HS-5 (cell line): ENCODE measurements at regions not wholly inside any gene's neighbourhood (a gene's known extent, or its start where the extent isn't known, plus 50 kb on each side); places are given as distances from the start of the nearest gene placed in this dataset.
A peak's percentile ranks its signal among the peaks of the same experiment; 100 is the strongest.

Experiments
- DNase-seq: peaks from one replicate; pipeline ENCODE4 v3.0.0-alpha.2; 2012; ENCODE audit warnings: low read depth

DNA sequence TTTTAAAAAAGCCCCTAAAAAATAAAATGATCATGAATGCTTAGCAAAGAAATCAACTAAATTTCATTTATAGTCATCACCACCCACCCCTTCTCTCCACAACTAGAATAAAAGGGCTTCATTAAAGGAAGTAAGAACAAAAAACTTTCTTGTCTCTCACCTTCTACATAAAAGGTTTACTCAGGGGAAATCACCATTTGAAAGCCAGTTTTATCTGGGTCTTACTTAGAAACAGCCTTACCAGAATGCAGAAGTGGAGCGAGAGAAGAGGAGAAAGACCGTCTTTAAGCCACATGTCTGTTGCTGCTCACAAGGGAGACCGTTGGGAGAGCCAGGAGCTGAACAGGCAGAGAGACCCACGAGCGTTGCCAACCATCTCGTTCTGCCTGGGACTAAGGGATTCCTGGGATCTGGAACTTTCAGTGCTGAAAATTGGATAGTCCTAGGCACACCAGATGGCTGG is 350.1 kb upstream of the PROK2 start:
- no peak for DNase-seq

DNA sequence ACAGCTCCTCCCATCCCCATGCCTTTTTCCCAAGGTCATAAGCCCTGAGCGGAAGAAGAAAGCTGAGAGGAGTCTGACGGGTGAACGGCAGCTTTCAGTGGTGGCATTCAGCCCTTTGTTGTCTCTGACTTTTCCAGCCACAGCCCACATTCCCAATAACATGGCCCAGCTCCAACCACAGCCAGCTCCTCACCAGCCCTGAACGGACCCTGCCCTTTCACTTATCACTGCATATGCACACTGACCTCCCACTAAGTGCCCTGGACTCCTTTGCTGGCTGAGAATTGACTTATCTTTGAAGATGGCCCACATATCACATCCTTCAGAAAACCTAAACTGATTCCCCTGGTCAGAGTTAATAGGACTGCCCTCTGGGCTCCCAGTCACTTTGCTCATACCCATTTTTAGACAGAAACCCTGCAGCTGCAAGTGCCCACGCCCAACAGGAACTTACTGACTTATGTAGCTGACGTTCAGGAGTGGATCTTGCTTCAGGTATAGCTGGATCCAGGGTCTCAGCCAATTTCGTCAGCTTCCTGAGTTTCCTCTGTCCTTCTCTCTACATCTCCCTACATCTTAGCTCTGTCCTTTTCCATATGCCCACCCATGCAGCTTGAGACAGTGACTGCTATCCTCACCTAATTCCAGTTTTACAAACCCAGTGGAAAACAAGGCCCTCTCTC is 348.5 kb upstream of the PROK2 start:
- DNase-seq: no peak

DNA sequence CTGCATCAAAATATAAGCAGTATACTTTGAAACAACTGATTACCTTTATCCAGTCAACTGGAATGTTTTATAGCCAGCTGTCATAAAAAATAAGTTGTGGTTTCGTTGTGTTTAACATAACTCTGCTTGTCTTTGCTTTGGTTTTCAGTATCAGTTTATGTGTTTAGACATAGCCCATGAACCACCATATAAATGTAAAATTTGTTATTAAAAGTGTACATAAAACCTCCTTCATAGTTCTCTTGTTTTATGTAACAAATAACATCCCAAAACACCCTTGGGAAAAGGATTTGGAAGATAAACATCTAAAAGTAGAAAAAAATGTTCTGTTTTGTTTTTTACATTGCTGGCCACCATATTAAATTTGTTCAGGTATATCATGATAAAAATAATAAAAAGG is 347.0 kb upstream of the PROK2 start:
- DNase-seq: no peak

DNA sequence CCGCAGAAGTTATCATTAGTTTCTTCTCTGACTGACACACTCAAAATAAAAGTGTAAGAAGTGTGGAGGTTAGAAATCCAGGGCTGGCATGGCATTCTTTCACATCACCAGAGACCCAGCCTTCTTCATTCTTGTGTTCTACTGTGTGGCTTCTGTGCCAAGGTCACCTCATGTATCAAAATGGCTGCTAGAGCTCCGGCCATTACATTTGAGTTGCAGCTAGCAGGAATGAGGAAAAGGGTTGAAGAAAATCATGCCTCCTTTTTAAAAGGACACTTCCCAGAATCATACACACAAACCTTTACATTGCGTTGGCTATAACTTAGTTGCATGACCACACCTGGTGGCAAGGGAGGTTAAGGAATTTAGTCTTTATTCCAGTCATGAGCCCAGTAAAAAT is 345.6 kb upstream of the PROK2 start:
- no peak for DNase-seq

DNA sequence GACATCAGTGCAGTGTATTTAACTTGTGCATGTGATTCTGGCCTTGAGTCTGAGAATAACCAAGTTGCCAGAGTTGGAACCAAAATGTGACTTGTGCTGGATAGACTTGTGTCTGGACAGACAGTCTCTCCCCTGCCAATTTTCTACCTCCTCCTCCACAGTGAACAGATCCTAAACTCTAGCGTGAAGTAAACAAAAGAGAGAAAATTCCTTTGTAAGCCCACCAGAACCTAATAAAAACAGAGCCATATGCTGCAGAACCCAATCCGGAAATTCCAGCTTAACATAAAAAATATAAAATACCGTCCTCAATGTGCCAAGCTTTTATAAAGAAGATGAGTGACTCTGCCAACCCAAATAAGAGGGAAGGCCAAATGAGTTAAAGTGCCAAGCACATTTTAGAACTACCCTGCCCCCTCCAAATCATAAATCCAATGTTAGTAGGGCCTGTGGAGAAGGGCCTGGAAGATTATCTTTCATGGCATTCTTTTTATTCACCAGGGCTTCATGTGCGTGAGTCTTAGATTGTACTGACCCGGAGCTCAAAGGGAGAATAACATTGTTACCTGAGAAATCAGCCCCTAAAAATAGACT is 344.6 kb upstream of the PROK2 start:
- DNase-seq: no peak

DNA sequence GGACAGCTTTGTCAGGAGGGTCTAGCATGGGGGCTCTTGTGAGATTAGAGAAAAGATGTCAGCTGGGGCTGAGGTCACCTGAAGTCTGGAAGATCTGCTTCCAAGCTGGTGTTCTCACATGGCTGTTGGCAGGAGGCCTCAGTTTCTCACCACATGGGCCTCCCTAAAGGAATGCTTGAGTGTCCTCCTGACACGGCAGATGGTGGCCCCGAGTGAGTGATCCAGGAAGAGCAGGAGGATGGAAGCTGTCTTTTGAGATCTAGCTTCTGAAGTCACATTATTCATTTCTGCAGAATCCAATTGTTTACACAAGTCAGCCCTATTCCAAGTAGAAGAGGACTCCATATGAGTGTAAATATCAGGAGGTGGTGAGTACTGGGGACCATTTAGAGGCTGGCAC is 344.0 kb upstream of the PROK2 start:
- no peak for DNase-seq

DNA sequence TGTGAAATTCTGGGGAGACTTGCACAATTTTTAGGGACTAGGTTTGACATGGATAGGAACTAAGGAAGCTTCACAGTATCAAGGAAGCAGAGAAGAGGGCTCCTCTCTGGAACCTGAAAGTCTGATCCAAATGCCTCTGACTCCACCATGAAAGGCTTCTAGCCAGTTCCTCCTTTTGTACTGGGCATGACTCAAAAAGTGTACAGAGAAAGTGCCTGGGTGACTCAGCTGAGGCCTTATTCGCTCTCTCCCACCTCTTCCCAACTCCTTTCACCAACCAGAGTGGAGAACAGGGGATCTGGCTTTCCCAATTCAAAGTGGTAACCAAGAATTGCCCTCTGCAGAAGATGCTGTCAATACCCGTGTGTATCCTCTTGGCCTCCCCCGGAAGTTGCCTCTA is 342.9 kb upstream of the PROK2 start:
- DNase-seq: no peak

- DNase-seq: no peak
Observed at GRCh38 chr3:72127224-72127612, 342.3 kb upstream of the PROK2 start.

DNA sequence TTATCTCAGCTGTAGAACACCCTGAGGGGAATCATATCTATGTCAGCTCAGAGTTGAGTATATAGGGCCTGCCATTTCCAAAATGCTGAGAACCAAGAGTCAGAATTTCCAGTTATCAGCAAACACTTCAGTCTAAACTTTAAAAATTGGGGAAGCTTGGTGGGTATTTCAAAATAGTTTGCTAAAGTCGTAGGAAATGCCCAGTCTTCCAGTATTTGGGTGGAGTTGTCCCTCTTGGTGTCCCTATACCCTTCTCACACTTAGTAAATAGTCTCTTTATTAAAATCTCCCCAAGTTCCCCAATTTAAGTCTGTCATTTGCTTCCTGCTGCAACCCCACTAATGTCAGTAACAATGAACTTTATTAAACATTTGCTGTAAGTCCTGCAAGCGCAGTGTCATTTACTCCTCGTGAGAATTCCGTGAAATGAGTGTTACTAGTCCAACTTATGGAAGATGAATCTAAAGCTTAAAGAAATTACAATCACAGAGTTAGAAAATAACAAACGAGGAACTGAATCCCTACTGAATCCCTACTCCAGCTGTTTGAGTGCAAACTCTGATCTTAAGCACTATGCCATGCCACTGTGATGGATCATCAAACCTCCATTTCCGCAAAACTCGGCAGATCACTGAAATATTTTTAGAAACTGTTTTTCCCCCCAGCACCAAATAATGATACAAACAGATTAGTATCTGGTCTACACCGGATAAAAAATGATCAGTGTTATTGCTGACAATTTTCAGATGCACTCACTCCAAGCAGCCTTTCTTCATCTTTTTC is 341.7 kb upstream of the PROK2 start:
- DNase-seq: no peak

DNA sequence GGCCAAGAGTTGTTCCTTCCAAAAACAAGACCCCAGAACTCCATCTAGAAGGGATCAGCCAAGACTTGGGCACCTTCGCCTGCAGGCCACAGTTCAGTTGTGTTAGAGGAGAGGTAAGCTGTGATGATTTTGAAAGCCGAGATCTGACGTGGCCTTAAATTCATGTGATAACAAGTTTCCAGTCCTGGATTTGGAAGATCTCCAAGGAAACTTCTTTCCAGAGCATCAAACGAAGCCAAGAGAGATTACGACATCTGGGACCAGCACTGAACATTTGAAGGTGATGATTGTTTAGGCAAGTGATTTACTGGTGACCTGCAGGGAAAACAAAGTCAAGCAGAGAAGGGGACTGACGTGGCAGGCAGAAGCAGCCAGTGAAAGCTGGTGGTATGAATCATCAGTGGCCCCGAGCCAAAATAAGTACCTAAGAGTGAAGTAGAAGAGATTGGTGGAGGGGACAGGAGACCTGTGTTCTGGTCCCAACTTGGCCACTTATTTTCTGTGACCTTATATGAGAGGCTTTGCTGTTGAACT is 339.0 kb upstream of the PROK2 start:
- peak; percentile 82 for DNase-seq

DNA sequence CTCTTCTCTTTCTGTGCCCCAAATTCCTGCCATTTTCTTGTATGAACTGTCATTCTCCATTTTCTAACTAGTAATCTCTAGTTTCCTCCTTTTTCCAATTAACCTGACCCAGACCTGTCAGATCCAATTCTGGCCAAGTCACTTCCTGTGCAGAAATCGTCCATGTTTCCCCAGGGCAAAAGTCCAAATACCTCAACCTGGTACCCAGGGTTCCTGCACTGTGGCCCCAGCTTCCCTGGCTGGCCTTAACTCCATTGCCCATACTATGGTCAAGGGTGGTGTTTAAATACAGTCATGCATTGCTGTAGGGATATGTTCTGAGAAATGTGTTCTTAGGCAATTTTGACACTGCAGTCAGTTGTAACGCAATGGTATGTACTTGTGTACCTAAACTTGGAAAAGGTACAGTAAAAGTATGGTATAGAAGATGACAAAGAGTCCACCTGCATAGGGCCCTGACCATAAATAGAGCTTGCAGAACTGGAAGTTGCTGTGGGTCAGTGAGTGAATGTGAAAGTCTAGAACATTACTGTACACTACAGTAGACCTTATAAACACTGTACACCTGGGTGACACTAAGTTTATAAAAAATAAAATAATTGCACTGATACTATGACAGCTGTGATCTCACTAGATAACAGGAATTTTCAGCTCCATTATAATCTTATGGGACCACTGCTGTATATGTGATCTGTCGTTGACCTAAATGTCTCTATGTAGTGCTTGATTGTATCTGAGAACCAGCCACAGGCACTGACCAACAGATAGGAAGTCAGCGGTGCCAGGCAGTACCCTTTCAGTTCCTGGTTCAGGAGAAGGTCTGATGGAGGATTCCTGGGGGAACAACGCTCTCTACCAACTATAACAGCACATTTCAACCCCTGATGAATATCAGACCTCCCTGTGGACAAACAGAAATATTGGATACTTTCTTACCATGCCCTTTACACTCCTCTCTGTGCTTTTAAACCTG is 336.1 kb upstream of the PROK2 start:
- no peak for DNase-seq

GRCh38 chr3:72120039-72120438 is 335.1 kb upstream of the PROK2 start:
- DNase-seq: no peak

DNA sequence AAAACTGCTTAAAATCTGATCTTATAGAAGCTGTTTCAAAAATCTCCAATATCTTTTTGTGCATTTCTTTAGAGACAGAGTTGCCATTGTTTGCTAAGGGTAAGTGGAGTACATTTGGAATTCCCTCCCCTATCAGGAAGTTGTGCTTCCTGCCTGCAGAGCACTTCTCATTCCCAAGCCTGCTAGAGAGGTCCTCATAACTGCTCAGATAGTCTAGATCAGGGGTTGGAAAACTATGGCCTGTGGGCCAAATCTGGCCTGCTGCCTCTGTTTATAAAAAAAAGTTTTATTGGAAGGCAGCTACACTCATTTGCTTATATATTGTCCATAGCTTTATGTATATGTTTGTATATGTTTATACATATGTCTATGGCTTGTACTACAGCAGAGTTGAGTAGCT is 333.7 kb upstream of the PROK2 start:
- DNase-seq: no peak

DNA sequence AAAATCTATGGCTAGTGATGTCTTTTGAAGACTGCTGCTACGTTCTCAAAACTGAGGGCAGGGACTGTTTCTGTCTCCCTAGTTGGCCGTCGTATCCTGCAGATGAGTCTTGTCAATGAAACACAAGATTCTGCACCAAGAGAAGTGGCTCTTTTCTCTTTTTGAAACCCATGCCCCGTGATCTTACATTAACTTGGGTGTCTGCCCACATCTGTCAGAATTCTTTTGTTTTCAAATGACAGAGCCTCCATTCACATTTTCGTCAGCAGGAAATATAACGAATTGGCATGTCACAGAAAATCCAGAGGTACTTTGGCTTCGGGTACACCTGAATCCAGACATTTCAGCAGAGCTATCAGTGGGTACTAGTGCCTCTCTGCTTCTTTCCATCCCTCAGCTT is 331.3 kb upstream of the PROK2 start:
- no peak for DNase-seq

DNA sequence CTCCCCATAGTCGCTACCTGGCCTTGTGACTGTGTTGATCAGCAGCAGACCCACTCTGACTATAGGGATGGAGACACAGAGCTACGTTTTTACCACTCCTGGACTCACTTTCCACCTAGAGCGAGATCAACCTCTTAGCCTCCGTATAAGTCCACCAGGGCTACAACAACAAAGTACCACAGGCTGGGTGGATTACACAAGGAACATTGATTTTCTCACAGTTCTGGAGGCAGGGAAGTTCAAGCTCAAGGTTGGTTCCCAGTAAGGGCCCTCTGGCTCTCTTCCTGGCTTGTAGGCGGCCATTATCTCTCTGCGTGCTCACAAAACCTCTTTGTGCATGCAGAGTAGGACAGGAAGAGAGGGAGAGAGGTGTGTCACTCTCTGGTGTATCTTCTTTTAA is 330.4 kb upstream of the PROK2 start:
- no peak for DNase-seq

DNA sequence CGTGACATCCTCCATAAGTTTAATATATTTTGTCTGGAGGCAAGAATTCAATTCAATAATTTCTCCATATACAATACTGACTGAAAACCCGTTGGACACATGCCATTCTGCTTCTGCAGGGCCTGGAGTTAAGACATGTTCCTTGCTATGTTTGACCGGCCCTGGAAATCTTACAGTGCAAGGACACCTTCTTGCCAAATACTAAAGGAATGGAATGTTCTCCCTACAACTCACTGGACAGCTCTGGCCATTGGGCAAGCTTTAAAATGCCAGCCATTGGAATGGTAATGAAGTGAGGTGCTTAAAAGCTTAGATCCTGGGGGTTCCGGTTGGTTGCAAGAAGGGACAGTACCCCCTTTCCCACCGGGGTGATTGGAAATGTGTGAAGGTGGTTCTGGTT is 329.8 kb upstream of the PROK2 start:
- no peak for DNase-seq

- no peak for DNase-seq
Observed at GRCh38 chr3:72113964-72114363, 329.0 kb upstream of the PROK2 start.

DNA sequence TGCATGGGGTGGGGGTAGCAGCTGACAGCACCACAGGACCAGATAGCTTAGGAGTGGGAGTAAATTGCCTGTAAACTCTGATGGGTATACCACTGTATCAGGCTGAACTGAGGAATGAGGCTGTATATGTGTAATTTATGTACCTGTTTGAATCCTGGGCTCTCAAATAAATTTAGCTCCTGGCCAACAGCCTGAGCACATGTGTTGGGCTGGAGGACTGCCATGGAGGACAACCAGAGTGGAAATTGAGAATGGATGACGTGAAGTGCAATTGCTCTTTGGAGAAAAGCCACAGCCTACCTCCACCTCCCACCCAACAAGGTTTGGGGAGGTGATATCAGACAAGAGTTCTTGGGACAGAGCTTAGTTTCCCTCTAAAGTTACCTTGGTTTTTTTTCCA is 328.6 kb upstream of the PROK2 start:
- DNase-seq: no peak

- DNase-seq: no peak
Observed at GRCh38 chr3:72112435-72112834, 327.5 kb upstream of the PROK2 start.

GRCh38 chr3:72111265-72112205 is 326.6 kb upstream of the PROK2 start:
- DNase-seq: no peak
